DLD1 (cell line): ENCODE measurements at regions not wholly inside any gene's neighbourhood (a gene's known extent, or its start where the extent isn't known, plus 50 kb on each side); places are given as distances from the start of the nearest gene placed in this dataset.

Experiments
- in situ Hi-C: cut with HindIII; loops from 2 replicates; pipeline ENCODE4 v1.10.0; 2017; ENCODE audit warnings: low sequenced_read_pairs

GRCh38 chr1:5577255-5578040 lies 414.8 kb downstream of the NPHP4 start:
- in situ Hi-C loops, result no loop called here

GRCh38 chr1:5576673-5577065 lies 415.6 kb downstream of the NPHP4 start:
- in situ Hi-C loops, result no loop called here

GRCh38 chr1:5576011-5576672 lies 416.1 kb downstream of the NPHP4 start:
- in situ Hi-C loops, result no loop called here

GRCh38 chr1:5575396-5575940 lies 416.8 kb downstream of the NPHP4 start:
- in situ Hi-C loops, result no loop called here

- in situ Hi-C loops, result no loop called here
Observed at GRCh38 chr1:5574641-5575040, 417.6 kb downstream of the NPHP4 start.

GRCh38 chr1:5572794-5573193 lies 419.4 kb downstream of the NPHP4 start:
- in situ Hi-C loops, result no loop called here

GRCh38 chr1:5571861-5572401 lies 420.3 kb downstream of the NPHP4 start:
- in situ Hi-C loops, result no loop called here

- in situ Hi-C loops, result no loop called here
Observed at GRCh38 chr1:5571438-5571837, 420.8 kb downstream of the NPHP4 start.

- in situ Hi-C loops, result no loop called here
Observed at GRCh38 chr1:5570931-5571330, 421.3 kb downstream of the NPHP4 start.

- in situ Hi-C loops, result no loop called here
Observed at GRCh38 chr1:5568321-5568720, 423.9 kb downstream of the NPHP4 start.

GRCh38 chr1:5567839-5568238 lies 424.4 kb downstream of the NPHP4 start:
- in situ Hi-C loops, result no loop called here

GRCh38 chr1:5566924-5567323 lies 425.3 kb downstream of the NPHP4 start:
- in situ Hi-C loops, result no loop called here

GRCh38 chr1:5565281-5566125 lies 426.7 kb downstream of the NPHP4 start:
- in situ Hi-C loops, result no loop called here

GRCh38 chr1:5564578-5565257 lies 427.5 kb downstream of the NPHP4 start:
- in situ Hi-C loops, result no loop called here

- in situ Hi-C loops, result no loop called here
Observed at GRCh38 chr1:5563861-5564577, 428.2 kb downstream of the NPHP4 start.

GRCh38 chr1:5562769-5563168 lies 429.5 kb downstream of the NPHP4 start:
- in situ Hi-C loops, result no loop called here

GRCh38 chr1:5562331-5562730 lies 429.9 kb downstream of the NPHP4 start:
- in situ Hi-C loops, result no loop called here

GRCh38 chr1:5559078-5559477 lies 433.1 kb downstream of the NPHP4 start:
- in situ Hi-C loops, result no loop called here

GRCh38 chr1:5555853-5556252 lies 436.4 kb downstream of the NPHP4 start:
- in situ Hi-C loops, result no loop called here

- in situ Hi-C loops, result no loop called here
Observed at GRCh38 chr1:5554784-5555183, 437.4 kb downstream of the NPHP4 start.
